AG09319 (cell line): ENCODE measurements at regions not wholly inside any gene's neighbourhood (a gene's known extent, or its start where the extent isn't known, plus 50 kb on each side); places are given as distances from the start of the nearest gene placed in this dataset.
"Not testable (repeated sequence)": the region's sequence is repeated elsewhere in the genome, so short reads cannot be mapped to it uniquely, and the experiment has no call there.

Experiments
- DNase-seq: peaks from one replicate; pipeline ENCODE4 v3.0.0-alpha.2; 2010; ENCODE audit warnings: low read depth; ENCODE audit errors: extremely low read depth
- TF ChIP-seq, protein P1 (sequence below): IDR thresholded peaks from 2 replicates; pipeline ENCODE4 v1.5.1; 2011; ENCODE audit warnings: low read depth, mild to moderate bottlenecking, inconsistent platforms, low read length, moderate library complexity

GRCh38 chr14:54253195-54253947 lies 143.4 kb upstream of the CDKN3 start:
- peak; percentile 7 for DNase-seq

DNA sequence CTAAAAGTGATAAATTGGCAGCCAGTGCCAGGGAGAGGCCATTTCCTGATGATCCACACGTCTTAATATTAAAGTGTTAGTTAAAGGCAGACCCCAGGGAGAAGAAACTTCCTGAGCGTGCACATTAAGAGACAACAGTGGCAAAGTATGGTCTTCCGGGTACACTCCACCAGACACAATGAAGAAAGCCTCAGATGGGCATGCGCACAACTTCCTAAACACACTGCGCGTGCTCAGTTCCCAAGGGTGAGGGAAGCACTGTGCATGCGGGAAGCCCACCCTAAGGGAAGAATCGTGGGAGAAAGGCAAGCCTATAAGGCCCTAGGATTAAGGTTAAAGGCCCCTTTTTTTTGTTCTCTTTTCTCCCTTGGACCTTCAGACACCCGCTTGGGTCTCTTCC lies 140.7 kb upstream of the CDKN3 start:
- TF ChIP-seq, protein P1, sequence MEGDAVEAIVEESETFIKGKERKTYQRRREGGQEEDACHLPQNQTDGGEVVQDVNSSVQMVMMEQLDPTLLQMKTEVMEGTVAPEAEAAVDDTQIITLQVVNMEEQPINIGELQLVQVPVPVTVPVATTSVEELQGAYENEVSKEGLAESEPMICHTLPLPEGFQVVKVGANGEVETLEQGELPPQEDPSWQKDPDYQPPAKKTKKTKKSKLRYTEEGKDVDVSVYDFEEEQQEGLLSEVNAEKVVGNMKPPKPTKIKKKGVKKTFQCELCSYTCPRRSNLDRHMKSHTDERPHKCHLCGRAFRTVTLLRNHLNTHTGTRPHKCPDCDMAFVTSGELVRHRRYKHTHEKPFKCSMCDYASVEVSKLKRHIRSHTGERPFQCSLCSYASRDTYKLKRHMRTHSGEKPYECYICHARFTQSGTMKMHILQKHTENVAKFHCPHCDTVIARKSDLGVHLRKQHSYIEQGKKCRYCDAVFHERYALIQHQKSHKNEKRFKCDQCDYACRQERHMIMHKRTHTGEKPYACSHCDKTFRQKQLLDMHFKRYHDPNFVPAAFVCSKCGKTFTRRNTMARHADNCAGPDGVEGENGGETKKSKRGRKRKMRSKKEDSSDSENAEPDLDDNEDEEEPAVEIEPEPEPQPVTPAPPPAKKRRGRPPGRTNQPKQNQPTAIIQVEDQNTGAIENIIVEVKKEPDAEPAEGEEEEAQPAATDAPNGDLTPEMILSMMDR, result no peak

More at GRCh38 chr14:54253195-54253947, 143.4 kb upstream of the CDKN3 start:
- TF ChIP-seq, protein P1, result no peak

DNA sequence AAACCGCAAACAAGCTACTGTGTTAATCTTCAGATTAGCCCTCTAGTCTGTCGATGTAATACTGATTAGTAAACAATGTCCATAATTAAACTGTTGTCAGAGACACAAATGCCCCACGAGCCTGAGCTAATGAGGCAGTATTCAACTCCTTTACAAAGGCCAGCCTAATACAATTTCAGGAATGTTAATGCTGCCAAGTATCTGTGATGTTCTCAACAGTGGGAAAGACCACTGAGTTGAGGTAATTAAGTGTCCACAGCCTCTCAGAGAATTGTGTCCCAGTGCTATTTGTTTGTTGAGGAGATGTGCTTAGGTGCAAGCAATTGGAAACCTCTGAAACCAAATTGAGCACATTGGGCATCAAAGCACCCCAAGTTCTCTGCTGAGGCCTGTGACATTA lies 139.4 kb upstream of the CDKN3 start:
- DNase-seq, result no peak
- TF ChIP-seq, protein P1, result no peak

More for the DNA sequence above, 140.7 kb upstream of the CDKN3 start:
- no peak for DNase-seq

DNA sequence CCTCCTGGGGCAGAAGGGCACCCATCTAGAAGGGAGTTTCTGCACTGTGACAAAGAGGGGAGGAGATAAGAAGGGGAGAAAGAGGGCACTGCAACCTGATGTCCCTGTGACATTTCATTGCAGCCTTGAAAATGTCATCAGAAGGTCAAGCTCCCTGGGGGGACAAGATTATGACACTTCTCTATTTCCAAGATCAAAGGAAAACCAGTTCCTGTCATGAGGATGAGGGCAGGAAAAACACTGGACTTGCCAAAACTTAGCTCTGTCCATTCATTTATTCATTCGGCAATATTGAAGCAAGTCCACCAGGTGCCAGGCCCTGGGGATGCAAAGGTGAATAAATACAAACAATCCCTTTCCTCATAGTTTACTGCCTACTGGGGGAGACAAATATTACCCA lies 138.4 kb upstream of the CDKN3 start:
- DNase-seq, result no peak

GRCh38 chr14:54259821-54260220 lies 137.0 kb upstream of the CDKN3 start:
- DNase-seq, result no peak
- TF ChIP-seq, protein P1, result no peak

More for the DNA sequence above, 138.4 kb upstream of the CDKN3 start:
- TF ChIP-seq, protein P1, result no peak

DNA sequence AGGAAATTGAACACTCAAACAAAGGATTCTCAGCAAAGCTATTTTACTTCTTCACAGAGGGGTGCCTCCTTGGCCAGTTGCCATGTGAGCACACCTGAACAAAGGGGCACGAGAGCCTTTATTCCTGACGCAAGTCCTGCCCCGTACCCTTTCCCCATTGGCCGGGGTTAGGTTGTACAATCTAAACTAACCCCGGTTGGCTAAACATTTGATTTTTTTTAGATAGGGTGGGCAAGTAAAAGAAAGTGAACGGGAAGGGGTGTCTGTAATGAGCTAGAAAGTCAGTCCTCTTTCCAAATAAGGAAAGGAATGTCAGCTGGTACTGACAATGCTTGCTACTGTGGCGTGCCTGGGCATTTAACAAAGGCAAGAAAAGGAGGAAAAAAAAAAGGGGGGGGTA lies 135.5 kb upstream of the CDKN3 start:
- no peak for DNase-seq
- TF ChIP-seq, protein P1, result no peak

DNA sequence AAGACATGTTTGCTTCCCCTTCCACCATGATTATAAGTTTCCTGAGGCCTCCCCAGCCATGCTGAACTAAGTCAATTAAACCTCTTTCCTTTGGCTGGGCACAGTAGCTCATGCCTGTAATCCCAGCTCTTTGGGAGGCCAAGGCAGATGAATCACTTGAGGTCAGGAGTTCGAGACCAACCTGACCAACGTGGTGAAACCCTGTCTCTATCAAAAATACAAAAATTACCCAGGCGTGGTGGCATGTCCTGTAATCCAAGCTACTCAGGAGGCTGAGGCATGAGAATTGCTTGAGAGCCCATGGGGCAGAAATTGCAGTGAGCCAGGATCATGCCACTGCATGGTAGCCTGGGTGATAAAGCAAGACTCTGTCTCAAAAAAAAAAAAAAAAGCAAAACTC lies 130.2 kb upstream of the CDKN3 start:
- not testable (repeated sequence) for DNase-seq

DNA sequence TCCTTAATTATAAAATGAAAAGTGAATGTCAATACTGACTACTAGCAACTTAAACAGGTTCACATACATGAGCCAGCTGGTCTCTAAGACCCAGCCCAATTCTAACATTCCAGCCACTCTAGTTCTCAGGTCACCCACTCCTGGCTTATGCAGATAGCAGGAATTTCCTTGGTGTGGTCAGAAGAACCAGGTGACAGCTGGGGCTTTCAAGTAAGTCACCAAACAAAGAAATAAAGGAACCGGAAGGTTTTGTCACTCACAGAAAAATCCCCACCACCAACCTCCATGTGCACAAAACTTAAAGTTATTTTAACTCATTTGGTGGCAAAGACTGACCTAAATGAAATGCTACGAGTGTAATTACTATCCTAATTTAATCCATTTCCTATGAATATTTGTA lies 129.6 kb upstream of the CDKN3 start:
- DNase-seq, result no peak
- TF ChIP-seq, protein P1, result no peak
